ENCODE measurements at regions not wholly inside any gene's neighbourhood (a gene's known extent, or its start where the extent isn't known, plus 50 kb on each side); places are given as distances from the start of the nearest gene placed in this dataset.
A peak's percentile ranks its signal among the peaks of the same experiment; 100 is the strongest.

DNA sequence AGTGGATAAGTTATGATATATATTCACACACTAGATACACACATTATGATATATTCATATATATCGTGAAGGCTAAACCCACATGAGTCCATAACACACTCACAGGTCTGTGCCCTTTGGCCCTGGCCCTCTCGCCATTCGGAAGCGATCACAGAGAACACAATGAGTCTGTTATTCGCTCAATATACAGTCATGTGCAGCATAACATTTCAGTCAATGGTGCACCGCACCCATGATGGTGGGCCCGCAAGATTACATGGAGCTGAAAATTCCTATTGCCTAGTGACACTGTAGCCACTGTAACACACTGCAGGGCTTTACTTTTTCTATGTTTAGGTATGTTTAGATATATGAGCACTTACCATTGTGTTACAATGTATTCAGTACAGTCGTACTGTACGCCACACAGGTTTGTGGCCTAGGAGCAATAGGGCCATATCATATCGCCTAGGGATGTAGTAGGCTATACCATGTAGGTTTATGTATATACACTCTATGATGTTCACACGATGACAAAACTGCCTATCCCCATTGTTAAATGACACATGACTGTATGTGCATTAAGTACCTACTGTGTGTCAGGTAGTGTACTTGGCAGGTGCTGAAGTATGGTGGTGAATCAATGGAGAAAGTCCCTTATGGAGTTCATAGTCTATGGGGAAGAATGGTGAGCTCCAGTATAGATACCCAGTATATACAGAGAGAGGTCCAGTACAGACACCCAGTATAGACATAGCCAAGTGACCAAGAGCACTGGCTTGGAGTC is 198.8 kb upstream of the KLF14 start:
- ChIA-PET CTCF (no interaction called here), POLR2A (ENCODE audit: low non-redundant PET) (interaction anchor here (0.5 kb wide), 1 partner anchor 28 kb away, joined by 7 read pairs; no protein-coding TSS in a partner anchor)
- intact Hi-C loops (cut with micrococcal nuclease; ENCODE audit: unreplicated experiment) = no loop called here
- H3K9me3 ChIP-seq (ENCODE audit: low read depth, low read length, poor library complexity, severe bottlenecking) = no peaks in the 10 kb centered on the region
- peaks cover 56% of the 10 kb centered on the region for H3K4me1 ChIP-seq (ENCODE audit: insufficient read depth, low read length, poor library complexity, severe bottlenecking)
- no peak overlapping the region for H3K27ac ChIP-seq (ENCODE audit: low read depth, low read length, poor library complexity, severe bottlenecking)
- no peak overlapping the region for H3K4me3 ChIP-seq (ENCODE audit: low read depth, low read length, poor library complexity, severe bottlenecking)
- DNase-seq (ENCODE audit: low spot score) = no peak
- no peaks in the 10 kb centered on the region for H3K27me3 ChIP-seq (replicated peaks; ENCODE audit: insufficient read depth, low read depth, low read length, poor library complexity)
- H3K36me3 ChIP-seq (ENCODE audit: insufficient read depth, low read length, poor library complexity, severe bottlenecking) = peaks cover 36% of the 10 kb centered on the region
- no peak for TF ChIP-seq CTCF (conservative IDR thresholded peaks at IDR 0.05; ENCODE audit: low read depth, low read length)
- no peak for TF ChIP-seq EZH2 (IDR thresholded peaks at IDR 0.05; ENCODE audit: borderline replicate concordance, low read depth, low read length, poor library complexity, severe bottlenecking)
- BruUV-seq (replicated peaks) = no TSS peak

DNA sequence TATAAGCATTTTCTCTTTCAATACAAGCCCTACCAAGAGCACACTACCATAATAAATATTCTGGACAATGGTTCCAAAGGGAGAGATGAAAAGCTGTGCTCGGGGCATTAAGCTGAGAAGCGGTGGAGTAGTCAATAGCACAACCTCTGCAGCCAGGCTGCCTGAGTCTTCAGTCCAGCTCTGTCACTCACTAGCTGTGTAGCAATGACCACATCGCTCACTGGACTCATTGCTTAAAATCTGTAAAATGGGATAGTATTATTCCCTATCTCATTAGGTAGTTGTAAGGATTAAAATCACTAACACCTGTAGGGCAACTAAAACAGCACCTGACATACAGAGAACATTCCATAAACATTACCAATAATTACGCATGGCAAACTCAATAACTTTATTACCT is 199.9 kb upstream of the KLF14 start:
- ChIA-PET POLR2A (ENCODE audit: low non-redundant PET) (no interaction called here), CTCF (no interaction called here)
- Histone ChIP-seq H3K4me1 (ENCODE audit: insufficient read depth, low read length, poor library complexity, severe bottlenecking) (peaks cover 59% of the 10 kb centered on the region), H3K36me3 (ENCODE audit: insufficient read depth, low read length, poor library complexity, severe bottlenecking) (peaks cover 36% of the 10 kb centered on the region), H3K27ac (ENCODE audit: low read depth, low read length, poor library complexity, severe bottlenecking) (no peak overlapping the region), H3K4me3 (ENCODE audit: low read depth, low read length, poor library complexity, severe bottlenecking) (no peak overlapping the region), H3K27me3 (replicated peaks; ENCODE audit: insufficient read depth, low read depth, low read length, poor library complexity) (no peaks in the 10 kb centered on the region), H3K9me3 (ENCODE audit: low read depth, low read length, poor library complexity, severe bottlenecking) (no peaks in the 10 kb centered on the region)
- intact Hi-C loops (cut with micrococcal nuclease; ENCODE audit: unreplicated experiment) = no loop called here
- no peak for TF ChIP-seq EZH2 (IDR thresholded peaks at IDR 0.05; ENCODE audit: borderline replicate concordance, low read depth, low read length, poor library complexity, severe bottlenecking)
- no peak for TF ChIP-seq CTCF (conservative IDR thresholded peaks at IDR 0.05; ENCODE audit: low read depth, low read length)
- no TSS peak for BruUV-seq (replicated peaks)
- no peak for DNase-seq (ENCODE audit: low spot score)

DNA sequence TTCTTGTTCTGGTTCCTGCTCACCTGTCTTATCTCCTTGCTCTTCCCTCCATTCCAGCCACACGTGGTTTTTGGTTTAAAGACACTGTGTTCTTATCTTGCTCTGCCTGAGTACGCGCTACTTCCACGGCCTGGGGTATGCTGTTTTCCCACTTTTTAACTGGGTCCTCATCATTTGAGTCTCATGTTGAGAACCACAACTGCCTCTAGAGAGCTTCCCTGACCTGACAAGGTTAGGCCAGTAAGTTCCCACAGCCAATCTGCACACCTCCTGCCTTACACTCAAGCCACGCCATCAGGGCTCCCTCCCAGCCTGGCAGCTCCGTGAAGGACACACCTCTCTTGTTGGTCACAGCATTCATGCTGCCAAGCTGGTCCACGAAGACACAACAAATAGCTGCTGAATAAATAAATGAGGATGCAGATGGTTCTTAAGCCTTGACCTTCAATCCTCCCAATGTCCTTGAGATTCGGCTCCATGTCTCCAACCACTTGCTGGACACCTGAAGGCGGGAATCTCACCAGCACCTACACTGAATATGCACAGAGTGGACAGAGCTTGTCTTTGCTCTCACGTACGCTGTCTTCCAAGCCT is 201.7 kb upstream of the KLF14 start:
- H3K4me3 ChIP-seq (ENCODE audit: low read depth, low read length, poor library complexity, severe bottlenecking) = no peak overlapping the region
- BruUV-seq (replicated peaks) = no TSS peak
- intact Hi-C loops (cut with micrococcal nuclease; ENCODE audit: unreplicated experiment) = no loop called here
- CTCF ChIA-PET = no interaction called here
- DNase-seq (ENCODE audit: low spot score) = no peak
- POLR2A ChIA-PET (ENCODE audit: low non-redundant PET) = no interaction called here
- H3K27ac ChIP-seq (ENCODE audit: low read depth, low read length, poor library complexity, severe bottlenecking) = peak overlapping the region; percentile 9
- no peaks in the 10 kb centered on the region for H3K27me3 ChIP-seq (replicated peaks; ENCODE audit: insufficient read depth, low read depth, low read length, poor library complexity)
- no peaks in the 10 kb centered on the region for H3K9me3 ChIP-seq (ENCODE audit: low read depth, low read length, poor library complexity, severe bottlenecking)
- no peak for TF ChIP-seq CTCF (conservative IDR thresholded peaks at IDR 0.05; ENCODE audit: low read depth, low read length)
- no peak for TF ChIP-seq EZH2 (IDR thresholded peaks at IDR 0.05; ENCODE audit: borderline replicate concordance, low read depth, low read length, poor library complexity, severe bottlenecking)
- peaks cover 36% of the 10 kb centered on the region for H3K36me3 ChIP-seq (ENCODE audit: insufficient read depth, low read length, poor library complexity, severe bottlenecking)
- peaks cover 56% of the 10 kb centered on the region for H3K4me1 ChIP-seq (ENCODE audit: insufficient read depth, low read length, poor library complexity, severe bottlenecking)

All from A673 (cell line).